Bronchial epithelial cell (primary cell): ENCODE measurements at regions not wholly inside any gene's neighbourhood (a gene's known extent, or its start where the extent isn't known, plus 50 kb on each side); places are given as distances from the start of the nearest gene placed in this dataset.
A peak's percentile ranks its signal among the peaks of the same experiment; 100 is the strongest.

Experiments
- DNase-seq: peaks from one replicate; pipeline ENCODE4 v3.0.0-alpha.2; 2010; ENCODE audit warnings: low read depth
- FAIRE-seq: peaks from 2 replicates; lab custom pipeline; 2011; peaks lifted over from hg19 to GRCh38; lab: Jason Lieb, UNC
- H3K27me3 ChIP-seq: 2 replicates; pipeline ENCODE4 v1.5.1; 2011; ENCODE audit warnings: low read length; ENCODE audit not compliant: control insufficient read depth, insufficient read depth
- H3K36me3 ChIP-seq: 2 replicates; pipeline ENCODE4 v1.5.1; 2011; ENCODE audit warnings: low read length; ENCODE audit not compliant: control insufficient read depth, insufficient read depth
- H3K4me3 ChIP-seq: 2 replicates; pipeline ENCODE4 v1.5.1; 2011; ENCODE audit warnings: mild to moderate bottlenecking, low read depth, low read length, control low read depth
- CTCF ChIP-seq: IDR thresholded peaks from 2 replicates; pipeline ENCODE4 v1.5.1; 2011; ENCODE audit warnings: mild to moderate bottlenecking, moderate library complexity, low read length, control low read depth, inconsistent platforms; ENCODE audit not compliant: insufficient read depth, severe bottlenecking

- no peak overlapping the region for H3K4me3 ChIP-seq
- peak; percentile 92 for FAIRE-seq
These were observed 381.4 kb downstream of the RPS24 start for GRCh38 chr10:78415111-78415510.

GRCh38 chr10:78416031-78417011, 382.7 kb downstream of the RPS24 start:
- Histone ChIP-seq H3K27me3 (no peaks in the 10 kb centered on the region), H3K4me3 (no peak overlapping the region), H3K36me3 (no peaks in the 10 kb centered on the region)
- DNase-seq (peak; percentile 38), FAIRE-seq (no peak)
- no peak for TF ChIP-seq CTCF

More at GRCh38 chr10:78415111-78415510, 381.4 kb downstream of the RPS24 start:
- no peak for TF ChIP-seq CTCF
- no peaks in the 10 kb centered on the region for H3K27me3 ChIP-seq
- DNase-seq, result no peak
- H3K36me3 ChIP-seq, result no peaks in the 10 kb centered on the region

- Histone ChIP-seq H3K27me3 (no peaks in the 10 kb centered on the region), H3K4me3 (no peak overlapping the region), H3K36me3 (no peaks in the 10 kb centered on the region)
- FAIRE-seq (peak; percentile 81), DNase-seq (no peak)
- no peak for TF ChIP-seq CTCF
These were observed 384.0 kb downstream of the RPS24 start for GRCh38 chr10:78417425-78418370.

- no peaks in the 10 kb centered on the region for H3K36me3 ChIP-seq
- no peak overlapping the region for H3K4me3 ChIP-seq
- FAIRE-seq (peak; percentile 68), DNase-seq (no peak)
- TF ChIP-seq CTCF, result no peak
- no peaks in the 10 kb centered on the region for H3K27me3 ChIP-seq
These were observed 386.0 kb downstream of the RPS24 start for GRCh38 chr10:78419481-78420265.
